ENCODE measurements at regions not wholly inside any gene's neighbourhood (a gene's known extent, or its start where the extent isn't known, plus 50 kb on each side); places are given as distances from the start of the nearest gene placed in this dataset.

DNA sequence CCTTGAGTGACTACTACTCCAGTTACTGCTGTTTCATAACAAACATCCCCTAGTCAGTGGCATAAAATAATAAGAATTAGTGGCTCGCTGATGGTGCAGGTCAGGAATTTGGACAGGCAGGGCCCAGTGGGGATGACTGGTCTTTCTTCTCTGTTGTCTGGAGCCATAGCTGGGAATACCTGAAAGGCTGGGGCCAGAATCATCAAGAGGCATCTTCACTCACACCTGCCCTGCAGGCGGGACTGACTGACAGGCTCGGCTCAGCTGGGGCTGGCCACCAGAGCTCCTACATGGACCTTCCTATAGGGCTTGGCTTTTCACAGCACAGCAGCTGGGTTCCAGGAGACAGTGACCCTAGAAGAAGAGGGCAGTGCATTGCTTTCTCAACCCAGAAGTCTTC is 148.8 kb upstream of the ATP10A start (continued):
- TF ChIP-seq ZFHX2 (tag by site-specific recombination; conservative IDR thresholded peaks at IDR 0.05) (no peak), BCL11A (tag by site-specific recombination; IDR thresholded peaks at IDR 0.05; ENCODE audit: low read depth) (no peak)
- TF ChIP-seq, protein P1, sequence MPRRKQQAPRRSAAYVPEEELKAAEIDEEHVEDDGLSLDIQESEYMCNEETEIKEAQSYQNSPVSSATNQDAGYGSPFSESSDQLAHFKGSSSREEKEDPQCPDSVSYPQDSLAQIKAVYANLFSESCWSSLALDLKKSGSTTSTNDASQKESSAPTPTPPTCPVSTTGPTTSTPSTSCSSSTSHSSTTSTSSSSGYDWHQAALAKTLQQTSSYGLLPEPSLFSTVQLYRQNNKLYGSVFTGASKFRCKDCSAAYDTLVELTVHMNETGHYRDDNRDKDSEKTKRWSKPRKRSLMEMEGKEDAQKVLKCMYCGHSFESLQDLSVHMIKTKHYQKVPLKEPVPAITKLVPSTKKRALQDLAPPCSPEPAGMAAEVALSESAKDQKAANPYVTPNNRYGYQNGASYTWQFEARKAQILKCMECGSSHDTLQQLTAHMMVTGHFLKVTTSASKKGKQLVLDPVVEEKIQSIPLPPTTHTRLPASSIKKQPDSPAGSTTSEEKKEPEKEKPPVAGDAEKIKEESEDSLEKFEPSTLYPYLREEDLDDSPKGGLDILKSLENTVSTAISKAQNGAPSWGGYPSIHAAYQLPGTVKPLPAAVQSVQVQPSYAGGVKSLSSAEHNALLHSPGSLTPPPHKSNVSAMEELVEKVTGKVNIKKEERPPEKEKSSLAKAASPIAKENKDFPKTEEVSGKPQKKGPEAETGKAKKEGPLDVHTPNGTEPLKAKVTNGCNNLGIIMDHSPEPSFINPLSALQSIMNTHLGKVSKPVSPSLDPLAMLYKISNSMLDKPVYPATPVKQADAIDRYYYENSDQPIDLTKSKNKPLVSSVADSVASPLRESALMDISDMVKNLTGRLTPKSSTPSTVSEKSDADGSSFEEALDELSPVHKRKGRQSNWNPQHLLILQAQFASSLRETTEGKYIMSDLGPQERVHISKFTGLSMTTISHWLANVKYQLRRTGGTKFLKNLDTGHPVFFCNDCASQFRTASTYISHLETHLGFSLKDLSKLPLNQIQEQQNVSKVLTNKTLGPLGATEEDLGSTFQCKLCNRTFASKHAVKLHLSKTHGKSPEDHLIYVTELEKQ (tag by site-specific recombination; IDR thresholded peaks at IDR 0.05; ENCODE audit: borderline replicate concordance): no peak

DNA sequence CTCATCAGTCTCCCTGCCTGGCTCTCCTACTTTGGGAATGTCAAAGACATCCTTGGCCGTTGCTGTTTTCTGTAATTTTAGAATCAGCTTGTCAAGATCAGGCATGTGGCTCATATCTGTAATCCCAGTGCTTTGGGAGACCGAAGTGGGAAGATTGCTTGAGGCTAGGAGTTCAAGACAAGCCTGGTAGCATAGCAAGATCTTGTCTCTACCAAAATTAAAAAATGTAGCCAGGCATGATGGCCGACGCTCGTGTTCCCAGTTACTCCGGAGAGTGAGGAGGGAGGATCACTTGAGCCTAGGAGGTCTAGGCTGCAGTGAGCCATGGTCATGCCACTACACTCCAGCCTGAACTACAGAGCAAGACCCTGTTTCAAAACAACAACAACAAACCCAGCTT is 144.0 kb upstream of the ATP10A start:
- Histone ChIP-seq H3K9me3 (ENCODE audit: control insufficient read depth, insufficient read depth, low read depth, low read length) (no peaks in the 10 kb centered on the region), H3K36me3 (ENCODE audit: control insufficient read depth in 2 of 2, insufficient read depth in 1 of 2, low read length in 2 of 2) (no peaks in the 10 kb centered on the region), H3K27ac (ENCODE audit: extremely low read depth, low read depth, low read length) (no peak overlapping the region), H3K4me3 (ENCODE audit: low read depth, low read length) (no peak overlapping the region), H3K4me1 (ENCODE audit: control insufficient read depth, insufficient read depth, low read length) (no peaks in the 10 kb centered on the region)
- TF ChIP-seq ZNF426 (tag by site-specific recombination; IDR thresholded peaks at IDR 0.05) (no peak), ZSCAN30 (tag by site-specific recombination; IDR thresholded peaks at IDR 0.05) (no peak), ZNF623 (tag by site-specific recombination; IDR thresholded peaks at IDR 0.05) (no peak), FEZF1 (tag by site-specific recombination; IDR thresholded peaks at IDR 0.05) (no peak), OSR2 (tag by site-specific recombination; IDR thresholded peaks at IDR 0.05) (no peak), ZNF302 (tag by site-specific recombination; IDR thresholded peaks at IDR 0.05; ENCODE audit: low read depth) (no peak), ZNF23 (tag by site-specific recombination; IDR thresholded peaks at IDR 0.05; ENCODE audit: borderline replicate concordance) (no peak), KLF9 (tag by site-specific recombination; IDR thresholded peaks at IDR 0.05; ENCODE audit: low read depth) (no peak), ZNF16 (tag by site-specific recombination; IDR thresholded peaks at IDR 0.05; ENCODE audit: low read depth) (no peak), ZNF175 (tag by site-specific recombination; IDR thresholded peaks at IDR 0.05) (no peak), ZNF747 (tag by site-specific recombination; IDR thresholded peaks at IDR 0.05) (no peak), ZNF629 (tag by site-specific recombination; IDR thresholded peaks at IDR 0.05) (no peak), ZNF202 (tag by site-specific recombination; IDR thresholded peaks at IDR 0.05; ENCODE audit: borderline replicate concordance) (no peak), ZSCAN16 (tag by site-specific recombination; IDR thresholded peaks at IDR 0.05) (no peak), ZNF677 (tag by site-specific recombination; IDR thresholded peaks at IDR 0.05) (no peak)
- TF ChIP-seq, protein P2, sequence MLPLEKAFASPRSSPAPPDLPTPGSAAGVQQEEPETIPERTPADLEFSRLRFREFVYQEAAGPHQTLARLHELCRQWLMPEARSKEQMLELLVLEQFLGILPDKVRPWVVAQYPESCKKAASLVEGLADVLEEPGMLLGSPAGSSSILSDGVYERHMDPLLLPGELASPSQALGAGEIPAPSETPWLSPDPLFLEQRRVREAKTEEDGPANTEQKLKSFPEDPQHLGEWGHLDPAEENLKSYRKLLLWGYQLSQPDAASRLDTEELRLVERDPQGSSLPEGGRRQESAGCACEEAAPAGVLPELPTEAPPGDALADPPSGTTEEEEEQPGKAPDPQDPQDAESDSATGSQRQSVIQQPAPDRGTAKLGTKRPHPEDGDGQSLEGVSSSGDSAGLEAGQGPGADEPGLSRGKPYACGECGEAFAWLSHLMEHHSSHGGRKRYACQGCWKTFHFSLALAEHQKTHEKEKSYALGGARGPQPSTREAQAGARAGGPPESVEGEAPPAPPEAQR (tag by site-specific recombination; IDR thresholded peaks at IDR 0.05): no peak
- TF ChIP-seq, protein P3, sequence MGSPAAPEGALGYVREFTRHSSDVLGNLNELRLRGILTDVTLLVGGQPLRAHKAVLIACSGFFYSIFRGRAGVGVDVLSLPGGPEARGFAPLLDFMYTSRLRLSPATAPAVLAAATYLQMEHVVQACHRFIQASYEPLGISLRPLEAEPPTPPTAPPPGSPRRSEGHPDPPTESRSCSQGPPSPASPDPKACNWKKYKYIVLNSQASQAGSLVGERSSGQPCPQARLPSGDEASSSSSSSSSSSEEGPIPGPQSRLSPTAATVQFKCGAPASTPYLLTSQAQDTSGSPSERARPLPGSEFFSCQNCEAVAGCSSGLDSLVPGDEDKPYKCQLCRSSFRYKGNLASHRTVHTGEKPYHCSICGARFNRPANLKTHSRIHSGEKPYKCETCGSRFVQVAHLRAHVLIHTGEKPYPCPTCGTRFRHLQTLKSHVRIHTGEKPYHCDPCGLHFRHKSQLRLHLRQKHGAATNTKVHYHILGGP (tag by site-specific recombination; IDR thresholded peaks at IDR 0.05): no peak
- TF ChIP-seq, protein P4, sequence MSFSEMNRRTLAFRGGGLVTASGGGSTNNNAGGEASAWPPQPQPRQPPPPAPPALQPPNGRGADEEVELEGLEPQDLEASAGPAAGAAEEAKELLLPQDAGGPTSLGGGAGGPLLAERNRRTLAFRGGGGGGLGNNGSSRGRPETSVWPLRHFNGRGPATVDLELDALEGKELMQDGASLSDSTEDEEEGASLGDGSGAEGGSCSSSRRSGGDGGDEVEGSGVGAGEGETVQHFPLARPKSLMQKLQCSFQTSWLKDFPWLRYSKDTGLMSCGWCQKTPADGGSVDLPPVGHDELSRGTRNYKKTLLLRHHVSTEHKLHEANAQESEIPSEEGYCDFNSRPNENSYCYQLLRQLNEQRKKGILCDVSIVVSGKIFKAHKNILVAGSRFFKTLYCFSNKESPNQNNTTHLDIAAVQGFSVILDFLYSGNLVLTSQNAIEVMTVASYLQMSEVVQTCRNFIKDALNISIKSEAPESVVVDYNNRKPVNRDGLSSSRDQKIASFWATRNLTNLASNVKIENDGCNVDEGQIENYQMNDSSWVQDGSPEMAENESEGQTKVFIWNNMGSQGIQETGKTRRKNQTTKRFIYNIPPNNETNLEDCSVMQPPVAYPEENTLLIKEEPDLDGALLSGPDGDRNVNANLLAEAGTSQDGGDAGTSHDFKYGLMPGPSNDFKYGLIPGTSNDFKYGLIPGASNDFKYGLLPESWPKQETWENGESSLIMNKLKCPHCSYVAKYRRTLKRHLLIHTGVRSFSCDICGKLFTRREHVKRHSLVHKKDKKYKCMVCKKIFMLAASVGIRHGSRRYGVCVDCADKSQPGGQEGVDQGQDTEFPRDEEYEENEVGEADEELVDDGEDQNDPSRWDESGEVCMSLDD (tag by site-specific recombination; IDR thresholded peaks at IDR 0.05): no peak
- TF ChIP-seq, protein P5, sequence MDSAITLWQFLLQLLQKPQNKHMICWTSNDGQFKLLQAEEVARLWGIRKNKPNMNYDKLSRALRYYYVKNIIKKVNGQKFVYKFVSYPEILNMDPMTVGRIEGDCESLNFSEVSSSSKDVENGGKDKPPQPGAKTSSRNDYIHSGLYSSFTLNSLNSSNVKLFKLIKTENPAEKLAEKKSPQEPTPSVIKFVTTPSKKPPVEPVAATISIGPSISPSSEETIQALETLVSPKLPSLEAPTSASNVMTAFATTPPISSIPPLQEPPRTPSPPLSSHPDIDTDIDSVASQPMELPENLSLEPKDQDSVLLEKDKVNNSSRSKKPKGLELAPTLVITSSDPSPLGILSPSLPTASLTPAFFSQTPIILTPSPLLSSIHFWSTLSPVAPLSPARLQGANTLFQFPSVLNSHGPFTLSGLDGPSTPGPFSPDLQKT (IDR thresholded peaks at IDR 0.05; ENCODE audit: borderline replicate concordance, low read depth, low read length): no peak
- TF ChIP-seq, protein P6, sequence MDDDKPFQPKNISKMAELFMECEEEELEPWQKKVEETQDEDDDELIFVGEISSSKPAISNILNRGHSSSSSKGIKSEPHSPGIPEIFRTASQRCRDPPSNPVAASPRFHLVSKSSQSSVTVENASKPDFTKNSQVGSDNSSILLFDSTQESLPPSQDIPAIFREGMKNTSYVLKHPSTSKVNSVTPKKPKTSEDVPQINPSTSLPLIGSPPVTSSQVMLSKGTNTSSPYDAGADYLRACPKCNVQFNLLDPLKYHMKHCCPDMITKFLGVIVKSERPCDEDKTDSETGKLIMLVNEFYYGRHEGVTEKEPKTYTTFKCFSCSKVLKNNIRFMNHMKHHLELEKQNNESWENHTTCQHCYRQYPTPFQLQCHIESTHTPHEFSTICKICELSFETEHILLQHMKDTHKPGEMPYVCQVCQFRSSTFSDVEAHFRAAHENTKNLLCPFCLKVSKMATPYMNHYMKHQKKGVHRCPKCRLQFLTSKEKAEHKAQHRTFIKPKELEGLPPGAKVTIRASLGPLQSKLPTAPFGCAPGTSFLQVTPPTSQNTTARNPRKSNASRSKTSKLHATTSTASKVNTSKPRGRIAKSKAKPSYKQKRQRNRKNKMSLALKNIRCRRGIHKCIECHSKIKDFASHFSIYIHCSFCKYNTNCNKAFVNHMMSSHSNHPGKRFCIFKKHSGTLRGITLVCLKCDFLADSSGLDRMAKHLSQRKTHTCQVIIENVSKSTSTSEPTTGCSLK (tag by site-specific recombination; IDR thresholded peaks at IDR 0.05): no peak
- POLR2A ChIA-PET: no interaction called here
- CTCF ChIA-PET: no interaction called here

All from HEK293 (cell line).